HG03558 (cell line): ENCODE measurements at regions not wholly inside any gene's neighbourhood (a gene's known extent, or its start where the extent isn't known, plus 50 kb on each side); places are given as distances from the start of the nearest gene placed in this dataset.

ENCODE experiments used
- ATAC-seq: cut with Tn5 transposase; IDR thresholded peaks from one replicate; pipeline ENCODE4 v1.9.1; 2021; ENCODE audit warnings: moderate number of reproducible peaks; ENCODE audit not compliant: unreplicated experiment; ENCODE audit errors: extremely low read depth

GRCh38 chr15:96243701-96244100 is 86.8 kb upstream of the NR2F2 start:
- ATAC-seq: no peak

- ATAC-seq: no peak
These were observed 85.2 kb upstream of the NR2F2 start for GRCh38 chr15:96245252-96245651.

- no peak for ATAC-seq
These were observed 84.4 kb upstream of the NR2F2 start for GRCh38 chr15:96246057-96246456.

- no peak for ATAC-seq
These were observed 82.7 kb upstream of the NR2F2 start for GRCh38 chr15:96247621-96248305.

- ATAC-seq: no peak
These were observed 78.4 kb upstream of the NR2F2 start for GRCh38 chr15:96252148-96252547.

GRCh38 chr15:96253006-96253747 is 77.3 kb upstream of the NR2F2 start:
- no peak for ATAC-seq

GRCh38 chr15:96254173-96254572 is 76.3 kb upstream of the NR2F2 start:
- ATAC-seq: no peak

GRCh38 chr15:96255599-96255998 is 74.9 kb upstream of the NR2F2 start:
- ATAC-seq: no peak

GRCh38 chr15:96261575-96262034 is 68.9 kb upstream of the NR2F2 start:
- peak; percentile 82 for ATAC-seq

GRCh38 chr15:96262097-96262496 is 68.4 kb upstream of the NR2F2 start:
- ATAC-seq: no peak

GRCh38 chr15:96262549-96263489 is 67.7 kb upstream of the NR2F2 start:
- ATAC-seq: no peak

GRCh38 chr15:96264351-96264798 is 66.1 kb upstream of the NR2F2 start:
- no peak for ATAC-seq

GRCh38 chr15:96264801-96265515 is 65.5 kb upstream of the NR2F2 start:
- ATAC-seq: no peak

- no peak for ATAC-seq
These were observed 64.0 kb upstream of the NR2F2 start for GRCh38 chr15:96266456-96266855.

- no peak for ATAC-seq
These were observed 63.0 kb upstream of the NR2F2 start for GRCh38 chr15:96267463-96267862.

GRCh38 chr15:96268442-96269204 is 61.9 kb upstream of the NR2F2 start:
- no peak for ATAC-seq

GRCh38 chr15:96270581-96271172 is 59.8 kb upstream of the NR2F2 start:
- no peak for ATAC-seq

- ATAC-seq: no peak
These were observed 58.1 kb upstream of the NR2F2 start for GRCh38 chr15:96272427-96272826.
